ENCODE measurements at regions not wholly inside any gene's neighbourhood (a gene's known extent, or its start where the extent isn't known, plus 50 kb on each side); places are given as distances from the start of the nearest gene placed in this dataset.

GRCh38 chr7:13603016-13603415 lies 386.4 kb downstream of the ETV1 start:
- Histone ChIP-seq H2BK12ac (ENCODE audit: low read length) (no peak overlapping the region), H3K4me3 (ENCODE audit: low read length in 2 of 2) (no peak overlapping the region), H3K27ac (replicated peaks; ENCODE audit: low read length) (no peak overlapping the region), H3K4me2 (ENCODE audit: insufficient read depth, low read length, poor library complexity, severe bottlenecking) (no peak overlapping the region), H3K4ac (ENCODE audit: low read length) (no peak overlapping the region), H2AFZ (ENCODE audit: low read length) (no peak overlapping the region), H3K79me1 (ENCODE audit: low read depth, low read length) (no peaks in the 10 kb centered on the region), H2AK5ac (ENCODE audit: low read depth, low read length) (no peak overlapping the region), H3K27me3 (ENCODE audit: control insufficient read depth in 3 of 3, insufficient read depth in 3 of 3, low read depth in 1 of 3, low read length in 3 of 3) (no peaks in the 10 kb centered on the region), H3K18ac (ENCODE audit: low read length) (no peak overlapping the region), H2BK5ac (ENCODE audit: low read length) (no peak overlapping the region), H4K91ac (ENCODE audit: low read depth, low read length, poor library complexity) (no peak overlapping the region), H2BK120ac (ENCODE audit: low read depth, low read length) (no peak overlapping the region), H3K9me3 (replicated peaks in 1 of 2; ENCODE audit: control insufficient read depth in 2 of 2, insufficient read depth in 1 of 2, low read depth in 1 of 2, low read length in 2 of 2) (peaks cover 5% of the 10 kb centered on the region in 2 donors), H3K9ac (ENCODE audit: low read depth, low read length, poor library complexity) (no peak overlapping the region), H3K4me1 (ENCODE audit: control insufficient read depth in 2 of 2, insufficient read depth in 1 of 2, low read depth in 1 of 2, low read length in 2 of 2) (no peaks in the 10 kb centered on the region), H2BK15ac (ENCODE audit: low read length) (no peak overlapping the region), H4K8ac (ENCODE audit: low read depth, low read length) (no peak overlapping the region), H3K14ac (ENCODE audit: low read length) (no peak overlapping the region), H3K36me3 (replicated peaks in 1 of 2; ENCODE audit: control insufficient read depth in 2 of 2, insufficient read depth in 2 of 2, low read length in 2 of 2) (no peaks in the 10 kb centered on the region), H3K23ac (ENCODE audit: low read depth, low read length, poor library complexity) (no peak overlapping the region)
- no CpG with 5 or more reads among the region's 1 CpG for WGBS, 2 donors (ENCODE audit: extremely low coverage in 2 of 2, insufficient read length in 2 of 2, insufficient replicate concordance in 1 of 2)
- DNase-seq (ENCODE audit: low spot score), result no peak

GRCh38 chr7:13603661-13604060 lies 385.8 kb downstream of the ETV1 start:
- H3K36me3 ChIP-seq (replicated peaks in 1 of 2; ENCODE audit: control insufficient read depth in 2 of 2, insufficient read depth in 2 of 2, low read length in 2 of 2), result no peaks in the 10 kb centered on the region
- WGBS, 2 donors (ENCODE audit: extremely low coverage in 2 of 2, insufficient read length in 2 of 2, insufficient replicate concordance in 1 of 2), result no CpG with 5 or more reads among the region's 3 CpGs
- H4K91ac ChIP-seq (ENCODE audit: low read depth, low read length, poor library complexity), result no peak overlapping the region
- no peak overlapping the region for H2AFZ ChIP-seq (ENCODE audit: low read length)
- H3K4me1 ChIP-seq (ENCODE audit: control insufficient read depth in 2 of 2, insufficient read depth in 1 of 2, low read depth in 1 of 2, low read length in 2 of 2), result no peaks in the 10 kb centered on the region
- H2AK5ac ChIP-seq (ENCODE audit: low read depth, low read length), result no peak overlapping the region
- H3K9ac ChIP-seq (ENCODE audit: low read depth, low read length, poor library complexity), result no peak overlapping the region
- H4K8ac ChIP-seq (ENCODE audit: low read depth, low read length), result no peak overlapping the region
- H3K4ac ChIP-seq (ENCODE audit: low read length), result no peak overlapping the region
- H2BK12ac ChIP-seq (ENCODE audit: low read length), result no peak overlapping the region
- H3K27ac ChIP-seq (replicated peaks; ENCODE audit: low read length), result no peak overlapping the region
- no peaks in the 10 kb centered on the region for H3K27me3 ChIP-seq (ENCODE audit: control insufficient read depth in 3 of 3, insufficient read depth in 3 of 3, low read depth in 1 of 3, low read length in 3 of 3)
- no peak overlapping the region for H3K23ac ChIP-seq (ENCODE audit: low read depth, low read length, poor library complexity)
- no peak overlapping the region for H2BK5ac ChIP-seq (ENCODE audit: low read length)
- H3K14ac ChIP-seq (ENCODE audit: low read length), result no peak overlapping the region
- no peak overlapping the region for H3K4me3 ChIP-seq (ENCODE audit: low read length in 2 of 2)
- H3K79me1 ChIP-seq (ENCODE audit: low read depth, low read length), result no peaks in the 10 kb centered on the region
- H2BK120ac ChIP-seq (ENCODE audit: low read depth, low read length), result no peak overlapping the region
- H3K18ac ChIP-seq (ENCODE audit: low read length), result no peak overlapping the region
- H3K9me3 ChIP-seq (replicated peaks in 1 of 2; ENCODE audit: control insufficient read depth in 2 of 2, insufficient read depth in 1 of 2, low read depth in 1 of 2, low read length in 2 of 2), result peaks cover 5% of the 10 kb centered on the region in 2 donors
- H2BK15ac ChIP-seq (ENCODE audit: low read length), result no peak overlapping the region
- H3K4me2 ChIP-seq (ENCODE audit: insufficient read depth, low read length, poor library complexity, severe bottlenecking), result no peak overlapping the region
- DNase-seq (ENCODE audit: low spot score), result no peak

- Histone ChIP-seq H3K4me3 (ENCODE audit: low read length in 2 of 2) (no peak overlapping the region), H3K27ac (replicated peaks; ENCODE audit: low read length) (no peak overlapping the region), H3K14ac (ENCODE audit: low read length) (no peak overlapping the region), H2BK12ac (ENCODE audit: low read length) (no peak overlapping the region), H2AK5ac (ENCODE audit: low read depth, low read length) (no peak overlapping the region), H3K9me3 (replicated peaks in 1 of 2; ENCODE audit: control insufficient read depth in 2 of 2, insufficient read depth in 1 of 2, low read depth in 1 of 2, low read length in 2 of 2) (peaks cover 5% of the 10 kb centered on the region in 2 donors), H2BK5ac (ENCODE audit: low read length) (no peak overlapping the region), H4K91ac (ENCODE audit: low read depth, low read length, poor library complexity) (no peak overlapping the region), H3K4ac (ENCODE audit: low read length) (no peak overlapping the region), H3K23ac (ENCODE audit: low read depth, low read length, poor library complexity) (no peak overlapping the region), H3K4me2 (ENCODE audit: insufficient read depth, low read length, poor library complexity, severe bottlenecking) (no peak overlapping the region), H2BK120ac (ENCODE audit: low read depth, low read length) (no peak overlapping the region), H4K8ac (ENCODE audit: low read depth, low read length) (no peak overlapping the region), H2AFZ (ENCODE audit: low read length) (no peak overlapping the region), H3K27me3 (ENCODE audit: control insufficient read depth in 3 of 3, insufficient read depth in 3 of 3, low read depth in 1 of 3, low read length in 3 of 3) (no peaks in the 10 kb centered on the region), H3K4me1 (ENCODE audit: control insufficient read depth in 2 of 2, insufficient read depth in 1 of 2, low read depth in 1 of 2, low read length in 2 of 2) (no peaks in the 10 kb centered on the region), H3K36me3 (replicated peaks in 1 of 2; ENCODE audit: control insufficient read depth in 2 of 2, insufficient read depth in 2 of 2, low read length in 2 of 2) (no peaks in the 10 kb centered on the region), H3K18ac (ENCODE audit: low read length) (no peak overlapping the region), H3K9ac (ENCODE audit: low read depth, low read length, poor library complexity) (no peak overlapping the region), H3K79me1 (ENCODE audit: low read depth, low read length) (no peaks in the 10 kb centered on the region), H2BK15ac (ENCODE audit: low read length) (no peak overlapping the region)
- no peak for DNase-seq (ENCODE audit: low spot score)
- WGBS, 2 donors (ENCODE audit: extremely low coverage in 2 of 2, insufficient read length in 2 of 2, insufficient replicate concordance in 1 of 2), result no CpG with 5 or more reads among the region's 2 CpGs
Measured at GRCh38 chr7:13604178-13604577, 385.3 kb downstream of the ETV1 start.

- H3K9ac ChIP-seq (ENCODE audit: low read depth, low read length, poor library complexity), result no peak overlapping the region
Measured at GRCh38 chr7:13610372-13610771, 379.1 kb downstream of the ETV1 start.

More at GRCh38 chr7:13610372-13610771, 379.1 kb downstream of the ETV1 start:
- Histone ChIP-seq H2BK15ac (ENCODE audit: low read length) (no peak overlapping the region), H3K18ac (ENCODE audit: low read length) (no peak overlapping the region), H2AFZ (ENCODE audit: low read length) (no peak overlapping the region), H2BK12ac (ENCODE audit: low read length) (no peak overlapping the region), H3K4me1 (ENCODE audit: control insufficient read depth in 2 of 2, insufficient read depth in 1 of 2, low read depth in 1 of 2, low read length in 2 of 2) (no peaks in the 10 kb centered on the region), H3K14ac (ENCODE audit: low read length) (no peak overlapping the region), H3K36me3 (replicated peaks in 1 of 2; ENCODE audit: control insufficient read depth in 2 of 2, insufficient read depth in 2 of 2, low read length in 2 of 2) (no peaks in the 10 kb centered on the region), H3K9me3 (replicated peaks in 1 of 2; ENCODE audit: control insufficient read depth in 2 of 2, insufficient read depth in 1 of 2, low read depth in 1 of 2, low read length in 2 of 2) (peaks cover 5% of the 10 kb centered on the region in 2 donors), H3K4me3 (ENCODE audit: low read length in 2 of 2) (no peak overlapping the region), H3K27me3 (ENCODE audit: control insufficient read depth in 3 of 3, insufficient read depth in 3 of 3, low read depth in 1 of 3, low read length in 3 of 3) (no peaks in the 10 kb centered on the region), H4K91ac (ENCODE audit: low read depth, low read length, poor library complexity) (no peak overlapping the region), H3K4me2 (ENCODE audit: insufficient read depth, low read length, poor library complexity, severe bottlenecking) (no peak overlapping the region), H3K79me1 (ENCODE audit: low read depth, low read length) (no peaks in the 10 kb centered on the region), H4K8ac (ENCODE audit: low read depth, low read length) (no peak overlapping the region), H2BK120ac (ENCODE audit: low read depth, low read length) (no peak overlapping the region), H2BK5ac (ENCODE audit: low read length) (no peak overlapping the region), H2AK5ac (ENCODE audit: low read depth, low read length) (no peak overlapping the region), H3K23ac (ENCODE audit: low read depth, low read length, poor library complexity) (no peak overlapping the region), H3K27ac (replicated peaks; ENCODE audit: low read length) (no peak overlapping the region), H3K4ac (ENCODE audit: low read length) (no peak overlapping the region)
- no peak for DNase-seq (ENCODE audit: low spot score)

Measured in neuronal stem cell (in vitro differentiated cells).